K562 (cell line): ENCODE measurements at regions not wholly inside any gene's neighbourhood (a gene's known extent, or its start where the extent isn't known, plus 50 kb on each side); places are given as distances from the start of the nearest gene placed in this dataset.

ENCODE experiments used
- HCFC1 ChIP-seq: IDR thresholded peaks from 2 replicates; pipeline ENCODE4 v1.6.1; 2012; ENCODE audit warnings: low read depth, low read length, improper control_type of control experiment
- TF ChIP-seq, protein P1 (sequence below): fragments of 450-650 bp; formaldehyde crosslinking; IDR thresholded peaks from 2 replicates; pipeline ENCODE4 v1.4.0; 2022; ENCODE audit warnings: mild to moderate bottlenecking, moderate library complexity

DNA sequence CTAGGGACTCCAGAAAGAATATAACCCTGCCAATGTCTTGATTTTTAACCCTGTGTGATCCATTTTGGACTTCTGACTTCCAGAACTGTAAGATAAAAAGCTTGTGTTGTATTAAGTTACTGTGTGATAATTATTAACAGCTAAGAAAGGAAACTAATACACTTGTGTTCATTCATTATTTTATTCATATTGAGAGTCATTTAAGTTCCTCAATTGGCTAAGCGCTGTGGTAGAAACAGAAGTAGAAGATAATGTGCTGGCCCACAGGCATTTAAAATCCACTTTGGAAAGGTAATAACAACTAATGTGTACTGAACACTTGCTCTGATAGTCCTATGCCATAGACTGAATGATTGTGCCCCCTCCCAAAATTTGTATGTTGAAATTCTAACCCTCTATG is 471.7 kb upstream of the GHITM start:
- TF ChIP-seq, protein P1, sequence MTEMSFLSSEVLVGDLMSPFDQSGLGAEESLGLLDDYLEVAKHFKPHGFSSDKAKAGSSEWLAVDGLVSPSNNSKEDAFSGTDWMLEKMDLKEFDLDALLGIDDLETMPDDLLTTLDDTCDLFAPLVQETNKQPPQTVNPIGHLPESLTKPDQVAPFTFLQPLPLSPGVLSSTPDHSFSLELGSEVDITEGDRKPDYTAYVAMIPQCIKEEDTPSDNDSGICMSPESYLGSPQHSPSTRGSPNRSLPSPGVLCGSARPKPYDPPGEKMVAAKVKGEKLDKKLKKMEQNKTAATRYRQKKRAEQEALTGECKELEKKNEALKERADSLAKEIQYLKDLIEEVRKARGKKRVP (CRISPR knock-in tag), result no peak
- TF ChIP-seq HCFC1, result no peak
